Activated CD4-positive, alpha-beta T cell treated with anti-CD3 and anti-CD28 coated beads, Interleukin-2, amount 50 U/mL, for 4 hours (primary cell): ENCODE measurements at regions not wholly inside any gene's neighbourhood (a gene's known extent, or its start where the extent isn't known, plus 50 kb on each side); places are given as distances from the start of the nearest gene placed in this dataset.

Source experiments
- DNase-seq, 2 experiments: peaks; one replicate each; pipeline ENCODE4 v3.0.0-alpha.2; 2020

- no peak for DNase-seq
These were observed 374.7 kb upstream of the ADAMTS16 start for GRCh38 chr5:4765411-4765810.

DNA sequence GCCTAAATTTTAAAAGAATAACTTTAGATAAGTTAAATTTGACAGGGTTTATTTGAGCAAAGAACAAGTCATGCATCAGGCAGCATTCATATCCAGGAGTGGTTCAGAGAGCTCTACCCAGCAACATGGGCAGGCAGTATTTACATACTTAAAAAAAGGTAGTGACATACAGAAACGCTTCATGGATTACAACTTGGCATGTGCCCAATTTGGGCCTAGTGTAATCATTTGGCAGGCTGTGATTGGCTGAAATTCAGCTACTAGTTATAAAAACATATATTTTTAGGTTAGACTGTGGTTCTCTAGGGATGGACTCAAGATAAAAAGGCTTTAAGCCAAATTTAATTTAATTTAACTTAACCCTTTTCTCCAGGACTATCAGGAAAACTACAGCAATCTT is 374.0 kb upstream of the ADAMTS16 start:
- no peak for DNase-seq

- no peak for DNase-seq
These were observed 367.5 kb upstream of the ADAMTS16 start for GRCh38 chr5:4772591-4772990.

GRCh38 chr5:4773827-4774317 is 366.3 kb upstream of the ADAMTS16 start:
- no peak for DNase-seq

DNA sequence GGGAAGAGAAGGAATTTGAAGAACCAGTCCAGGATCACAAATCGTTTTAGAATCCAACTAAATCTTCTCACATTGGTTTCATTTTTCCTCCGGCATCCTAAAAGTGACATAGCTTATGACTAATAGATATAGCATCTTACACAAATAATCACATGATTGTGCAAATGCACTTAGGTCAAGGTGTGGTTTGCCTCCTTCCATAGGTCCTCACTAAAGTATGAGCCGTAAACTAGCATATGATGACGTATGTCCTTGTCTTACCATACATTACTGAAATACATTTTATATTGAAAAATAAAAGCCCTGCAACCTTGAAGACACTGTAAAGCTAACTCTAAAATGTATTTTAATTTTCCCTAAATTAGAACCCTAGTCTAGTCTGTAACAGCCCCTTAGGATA is 362.7 kb upstream of the ADAMTS16 start:
- no peak for DNase-seq

GRCh38 chr5:4780633-4781032 is 359.5 kb upstream of the ADAMTS16 start:
- no peak for DNase-seq

- no peak for DNase-seq
These were observed 358.8 kb upstream of the ADAMTS16 start for GRCh38 chr5:4781299-4781698.

DNA sequence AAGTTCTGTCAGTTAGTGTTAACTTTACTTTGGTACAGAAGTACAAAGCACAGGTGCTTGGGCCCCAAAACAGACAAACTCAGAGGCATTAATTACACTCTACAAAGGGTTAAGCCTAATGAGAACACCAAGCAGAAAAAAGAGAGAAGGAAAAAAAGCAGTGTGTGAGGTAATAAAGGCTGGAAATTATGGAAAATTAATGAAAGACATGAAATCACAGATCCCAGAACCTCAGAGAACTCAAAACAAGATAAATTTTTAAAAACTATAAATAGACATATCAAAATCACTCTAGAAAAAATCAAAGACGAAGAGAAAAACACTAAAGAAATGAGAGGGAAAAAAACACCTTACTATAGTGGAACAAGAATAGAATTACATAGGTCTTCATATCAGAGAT is 354.2 kb upstream of the ADAMTS16 start:
- DNase-seq, result no peak

- DNase-seq, result no peak
These were observed 342.7 kb upstream of the ADAMTS16 start for GRCh38 chr5:4797445-4797844.

- no peak for DNase-seq
These were observed 338.1 kb upstream of the ADAMTS16 start for GRCh38 chr5:4802044-4802443.

DNA sequence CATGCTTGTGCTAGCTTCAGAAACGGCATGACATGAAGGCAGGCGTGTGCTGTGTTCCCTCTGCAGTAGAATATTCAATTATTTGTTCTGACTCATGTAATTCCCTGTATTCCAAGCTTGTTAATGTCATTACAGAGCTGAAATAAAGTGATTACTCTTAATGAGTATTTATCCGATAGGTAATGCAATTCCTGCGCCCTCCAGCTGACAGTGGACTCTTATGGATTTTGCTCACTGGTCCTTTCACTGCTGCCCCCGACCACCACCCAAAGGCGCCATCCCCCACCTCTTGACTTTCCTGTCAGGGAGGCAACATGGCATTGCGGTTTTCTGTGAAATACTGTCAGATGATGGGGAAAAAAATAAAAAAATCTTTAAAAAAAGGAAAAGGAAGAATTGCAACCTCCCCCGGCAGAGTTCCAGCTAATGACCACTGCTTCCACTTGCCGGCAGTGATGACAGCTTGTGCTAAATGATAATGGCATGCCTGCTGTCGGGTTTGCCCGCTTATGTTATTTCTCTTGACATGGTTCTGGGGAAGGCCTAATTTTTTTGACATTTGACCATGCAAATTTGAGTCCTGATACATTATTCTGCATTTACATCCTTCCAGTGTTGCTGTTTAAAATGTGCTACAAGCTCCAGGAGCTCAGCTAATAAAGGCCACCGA is 335.3 kb upstream of the ADAMTS16 start:
- no peak for DNase-seq

DNA sequence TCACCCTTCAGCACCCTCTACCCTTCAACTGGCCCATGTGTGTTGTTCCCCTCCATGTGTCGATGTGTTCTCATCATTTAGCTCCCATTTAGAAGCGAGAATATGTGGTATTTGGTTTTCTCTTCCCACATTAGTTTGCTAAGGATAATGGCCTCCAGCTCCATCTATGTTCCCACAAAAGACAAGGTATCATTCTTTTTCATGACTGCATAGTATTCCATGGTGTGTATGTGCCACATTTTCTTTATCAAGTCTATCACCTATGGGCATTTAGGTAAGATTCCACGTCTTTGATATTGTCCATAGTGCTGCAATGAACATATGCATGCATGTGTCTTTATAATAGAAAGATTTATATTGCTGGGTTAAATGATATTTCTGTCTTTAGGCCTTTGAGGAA is 325.1 kb upstream of the ADAMTS16 start:
- DNase-seq, result no peak

DNA sequence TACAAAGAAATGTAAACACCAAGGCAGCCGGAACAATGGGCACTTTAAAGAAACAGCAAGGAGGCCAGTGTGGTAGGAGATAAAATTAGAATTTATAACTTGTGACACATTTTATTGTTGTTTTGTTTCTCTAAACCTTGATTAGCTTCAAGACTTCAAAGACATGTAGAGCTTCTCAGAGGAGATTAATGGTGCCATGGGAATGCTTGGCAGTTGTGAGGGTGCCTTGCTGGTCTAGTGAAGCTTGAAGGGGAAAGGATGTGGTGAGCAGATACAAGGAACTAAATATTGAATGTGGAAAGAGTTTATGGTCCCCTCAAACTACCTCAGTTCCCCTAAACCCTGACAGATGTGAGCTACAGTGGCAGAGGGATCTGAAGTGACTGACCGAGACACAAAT is 322.4 kb upstream of the ADAMTS16 start:
- DNase-seq, result no peak

- DNase-seq, result no peak
These were observed 308.8 kb upstream of the ADAMTS16 start for GRCh38 chr5:4831325-4831724.

GRCh38 chr5:4832471-4832870 is 307.7 kb upstream of the ADAMTS16 start:
- no peak for DNase-seq

- no peak for DNase-seq
These were observed 306.9 kb upstream of the ADAMTS16 start for GRCh38 chr5:4833104-4833738.

- no peak for DNase-seq
These were observed 302.6 kb upstream of the ADAMTS16 start for GRCh38 chr5:4837489-4838058.

- DNase-seq, result no peak
These were observed 294.9 kb upstream of the ADAMTS16 start for GRCh38 chr5:4845221-4845620.

- DNase-seq, result no peak
These were observed 292.4 kb upstream of the ADAMTS16 start for GRCh38 chr5:4847766-4848165.

DNA sequence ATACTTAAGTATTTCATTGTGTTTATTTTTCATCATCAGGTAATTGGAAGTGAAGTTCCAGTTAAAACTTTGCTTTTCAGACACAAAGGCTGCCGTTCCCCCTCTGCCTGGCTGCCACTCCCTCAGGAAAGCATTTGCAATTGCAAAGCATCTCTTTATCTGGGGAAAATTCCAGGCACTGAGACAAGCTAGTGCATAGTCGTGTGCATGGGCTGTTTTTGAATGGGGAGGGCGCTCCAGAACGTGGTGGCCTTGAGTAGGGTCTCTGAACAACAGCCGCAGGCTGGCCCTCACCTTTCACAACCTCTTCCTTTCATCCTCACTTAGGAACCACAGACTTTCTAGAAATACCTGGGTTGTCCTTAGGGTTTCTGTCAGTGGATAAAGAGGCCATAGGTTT is 285.1 kb upstream of the ADAMTS16 start:
- DNase-seq, result no peak

- DNase-seq, result no peak
These were observed 284.2 kb upstream of the ADAMTS16 start for GRCh38 chr5:4855880-4856279.

DNA sequence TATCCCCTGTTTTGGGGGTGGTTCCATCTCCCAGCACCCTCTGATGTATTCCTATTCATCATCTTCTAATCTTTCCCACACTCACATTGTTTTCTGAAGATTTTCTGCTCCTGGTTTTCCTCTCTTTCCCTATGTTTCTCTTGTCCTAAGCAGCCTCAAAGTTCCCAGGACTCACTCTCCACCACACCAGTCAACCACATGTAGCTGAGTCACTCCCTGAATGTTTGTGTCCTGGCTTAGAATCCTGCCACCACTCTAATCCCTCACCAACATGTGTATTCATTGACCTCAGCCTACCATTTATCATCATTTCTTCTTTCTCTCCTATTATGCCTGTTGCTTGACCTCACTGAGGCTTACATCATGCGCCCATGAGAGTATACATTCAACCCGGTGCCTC is 282.4 kb upstream of the ADAMTS16 start:
- no peak for DNase-seq

- DNase-seq, result no peak
These were observed 280.5 kb upstream of the ADAMTS16 start for GRCh38 chr5:4859500-4860235.

- no peak for DNase-seq
These were observed 279.5 kb upstream of the ADAMTS16 start for GRCh38 chr5:4860631-4861030.
